GM19372 (cell line): ENCODE measurements at regions not wholly inside any gene's neighbourhood (a gene's known extent, or its start where the extent isn't known, plus 50 kb on each side); places are given as distances from the start of the nearest gene placed in this dataset.
"Not testable (repeated sequence)": the region's sequence is repeated elsewhere in the genome, so short reads cannot be mapped to it uniquely, and the experiment has no call there.

Experiments
- ATAC-seq: cut with Tn5 transposase; IDR thresholded peaks from one replicate; pipeline ENCODE4 v1.9.1; 2021; ENCODE audit warnings: mild to moderate bottlenecking, low read depth, moderate library complexity; ENCODE audit not compliant: unreplicated experiment

- no peak for ATAC-seq
Measured at GRCh38 chr11:129503646-129504045, 128.0 kb downstream of the BARX2 start.

GRCh38 chr11:129505266-129505665, 129.6 kb downstream of the BARX2 start:
- no peak for ATAC-seq

GRCh38 chr11:129508163-129508562, 132.5 kb downstream of the BARX2 start:
- no peak for ATAC-seq

- ATAC-seq = no peak
Measured at GRCh38 chr11:129528296-129528695, 152.6 kb downstream of the BARX2 start.

- ATAC-seq = no peak
Measured at GRCh38 chr11:129530154-129530895, 154.7 kb downstream of the BARX2 start.

GRCh38 chr11:129533395-129533794, 157.7 kb downstream of the BARX2 start:
- no peak for ATAC-seq

- no peak for ATAC-seq
Measured at GRCh38 chr11:129536338-129536737, 160.7 kb downstream of the BARX2 start.

- no peak for ATAC-seq
Measured at GRCh38 chr11:129538323-129538722, 162.7 kb downstream of the BARX2 start.

- no peak for ATAC-seq
Measured at GRCh38 chr11:129543515-129544290, 168.1 kb downstream of the BARX2 start.

GRCh38 chr11:129544691-129545090, 169.0 kb downstream of the BARX2 start:
- no peak for ATAC-seq

- no peak for ATAC-seq
Measured at GRCh38 chr11:129546266-129546665, 170.6 kb downstream of the BARX2 start.

- ATAC-seq = no peak
Measured at GRCh38 chr11:129557421-129557820, 181.8 kb downstream of the BARX2 start.

- ATAC-seq = no peak
Measured at GRCh38 chr11:129569007-129569406, 193.4 kb downstream of the BARX2 start.

GRCh38 chr11:129572667-129573066, 197.0 kb downstream of the BARX2 start:
- ATAC-seq = not testable (repeated sequence)

- ATAC-seq = no peak
Measured at GRCh38 chr11:129573161-129573560, 197.5 kb downstream of the BARX2 start.

GRCh38 chr11:129574431-129574830, 198.8 kb downstream of the BARX2 start:
- ATAC-seq = no peak

- no peak for ATAC-seq
Measured at GRCh38 chr11:129576652-129577051, 201.0 kb downstream of the BARX2 start.

- no peak for ATAC-seq
Measured at GRCh38 chr11:129578006-129578405, 202.4 kb downstream of the BARX2 start.

- no peak for ATAC-seq
Measured at GRCh38 chr11:129580278-129580677, 204.6 kb downstream of the BARX2 start.

GRCh38 chr11:129584316-129584715, 208.7 kb downstream of the BARX2 start:
- ATAC-seq = no peak

- ATAC-seq = no peak
Measured at GRCh38 chr11:129589190-129589860, 213.7 kb downstream of the BARX2 start.
